ENCODE measurements at regions not wholly inside any gene's neighbourhood (a gene's known extent, or its start where the extent isn't known, plus 50 kb on each side); places are given as distances from the start of the nearest gene placed in this dataset.

DNA sequence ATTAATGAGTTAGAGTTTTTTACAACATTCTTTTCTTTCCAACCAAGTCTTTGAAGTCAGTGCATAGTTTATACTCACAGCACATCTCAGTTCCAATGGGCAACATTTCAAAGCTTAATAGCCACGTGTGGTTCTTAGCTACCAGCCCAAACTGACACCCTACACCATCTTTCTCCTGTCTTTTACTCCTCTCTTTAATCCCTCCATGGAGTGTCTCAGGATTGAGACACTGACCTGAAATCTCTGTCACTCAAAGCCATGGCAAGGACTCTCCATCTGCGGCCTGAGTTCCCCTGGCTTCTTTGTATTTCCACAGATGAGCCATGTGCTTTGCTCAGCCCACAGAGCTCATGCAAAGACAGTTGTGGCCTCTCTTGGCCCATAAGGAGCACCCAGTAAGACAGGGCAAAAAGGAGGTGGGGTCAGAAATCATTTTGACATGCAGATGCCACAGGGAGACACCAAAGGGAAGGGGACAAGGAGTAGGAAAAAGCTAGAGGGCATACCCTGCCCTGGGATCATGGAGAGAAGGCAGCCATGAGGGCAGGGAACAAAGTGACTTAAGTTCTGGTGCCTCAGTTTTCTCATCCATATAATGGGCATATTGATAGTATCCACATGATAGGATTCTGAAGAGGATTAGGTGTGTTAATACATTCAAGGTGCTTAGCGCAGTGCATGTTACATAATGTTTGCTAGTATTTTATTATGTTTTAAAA lies 493.6 kb upstream of the PROK2 start:
- TF ChIP-seq POLR2A (IDR thresholded peaks at IDR 0.05) (no peak), EP300 (IDR thresholded peaks at IDR 0.05) (no peak)
